Spleen (tissue), 11 donors: ENCODE measurements at regions not wholly inside any gene's neighbourhood (a gene's known extent, or its start where the extent isn't known, plus 50 kb on each side); places are given as distances from the start of the nearest gene placed in this dataset.

ENCODE experiments used
- DNase-seq: peaks from one replicate; pipeline ENCODE4 v3.0.0-alpha.2; 2020
- H3K27ac ChIP-seq, 8 donors: fragments of 200-600 bp; sonication (generic) in 7 of 8; 1 replicate in 4 of 8; 2 replicates in 4 of 8; pipeline versions ENCODE4 v1.5.0 to v1.8.0; 2016 to 2021; ENCODE audit warnings: inconsistent platforms in 4 of 8, mild to moderate bottlenecking in 4 of 8, moderate library complexity in 1 of 8
- H3K27me3 ChIP-seq, 7 donors: fragments of 200-600 bp; sonication (generic) in 6 of 7; replicated peaks in 1 of 7; 1 replicate in 4 of 7; 2 replicates in 3 of 7; pipeline versions ENCODE4 v1.5.0 to v1.8.0; 2016 to 2021; ENCODE audit warnings: inconsistent platforms in 3 of 7, mild to moderate bottlenecking in 1 of 7
- H3K36me3 ChIP-seq, 6 donors: fragments of 200-600 bp; sonication (generic) in 5 of 6; 1 replicate in 4 of 6; 2 replicates in 2 of 6; pipeline versions ENCODE4 v1.5.0 to v1.8.0; 2016 to 2021; ENCODE audit warnings: inconsistent platforms in 2 of 6
- H3K4me1 ChIP-seq, 6 donors: fragments of 200-600 bp; sonication (generic) in 5 of 6; 1 replicate in 3 of 6; 2 replicates in 3 of 6; pipeline versions ENCODE4 v1.5.0 to v1.8.0; 2016 to 2021; ENCODE audit warnings: inconsistent platforms in 3 of 6
- H3K4me3 ChIP-seq, 8 donors: fragments of 200-600 bp; sonication (generic) in 7 of 8; 1 replicate in 4 of 8; 2 replicates in 4 of 8; pipeline versions ENCODE4 v1.5.0 to v1.8.0; 2016 to 2021; ENCODE audit warnings: inconsistent platforms in 4 of 8, mild to moderate bottlenecking in 4 of 8, moderate library complexity in 2 of 8
- H3K9me3 ChIP-seq, 8 donors: fragments of 200-600 bp; sonication (generic) in 7 of 8; 1 replicate in 4 of 8; 2 replicates in 4 of 8; pipeline versions ENCODE4 v1.5.0 to v1.8.0; 2016 to 2021; ENCODE audit warnings: inconsistent platforms in 4 of 8
- POLR2A ChIP-seq, 3 donors: fragments of 450-650 bp; IDR thresholded peaks; one replicate each; pipeline ENCODE4 v1.5.1; 2017; ENCODE audit warnings: antibody characterized with exemption in 3 of 3, mild to moderate bottlenecking in 1 of 3
- POLR2AphosphoS5 ChIP-seq, 3 donors: sonication (generic); formaldehyde crosslinking; IDR thresholded peaks; one replicate each; pipeline ENCODE4 v1.5.1; 2017; ENCODE audit warnings: antibody characterized with exemption in 3 of 3
- WGBS, 5 donors: extraction: QIAGEN DNeasy Blood & Tissue Kit in 3 of 5; methylation state at CpG; one replicate each; pipeline versions ENCODE4 v1.1.5 to v1.1.7; 2013 to 2018; 5-methylcytosine and 5-hydroxymethylcytosine counted together
- intact Hi-C: fragments of 100-400 bp; cut with DNase I; formaldehyde crosslinking; loops from one replicate; pipeline ENCODE4 v1.15.0; 2023; ENCODE audit warnings: low total_unique reads
- TF ChIP-seq, protein P1 (sequence below), 11 experiments: fragments of 200-600 bp in 7 of 11; fragments of 450-650 bp in 4 of 11; sonication (generic) in 4 of 11; IDR thresholded peaks in 8 of 11; conservative IDR thresholded peaks in 3 of 11; 1 replicate in 7 of 11; 2 replicates in 4 of 11; pipeline versions ENCODE4 v1.4.0 to v1.8.0; 2016 to 2021; ENCODE audit warnings: antibody characterized with exemption in 11 of 11, inconsistent platforms in 4 of 11, mild to moderate bottlenecking in 1 of 11
- donor health status: healthy with polysubstance abuse.
- donor health status: DM: no; HTN: no; CAD: no; lungs with moderate emphysema.
- donor health status: DM: no; HTN: no; CAD: no.
- donor health status: Bipolar disorder and iron deficiency.
- donor health status: healthy.
- donor health status: DM: no; HTN: no; CAD: no.
- donor health status: DM: yes; HTN: yes; CAD: no.

DNA sequence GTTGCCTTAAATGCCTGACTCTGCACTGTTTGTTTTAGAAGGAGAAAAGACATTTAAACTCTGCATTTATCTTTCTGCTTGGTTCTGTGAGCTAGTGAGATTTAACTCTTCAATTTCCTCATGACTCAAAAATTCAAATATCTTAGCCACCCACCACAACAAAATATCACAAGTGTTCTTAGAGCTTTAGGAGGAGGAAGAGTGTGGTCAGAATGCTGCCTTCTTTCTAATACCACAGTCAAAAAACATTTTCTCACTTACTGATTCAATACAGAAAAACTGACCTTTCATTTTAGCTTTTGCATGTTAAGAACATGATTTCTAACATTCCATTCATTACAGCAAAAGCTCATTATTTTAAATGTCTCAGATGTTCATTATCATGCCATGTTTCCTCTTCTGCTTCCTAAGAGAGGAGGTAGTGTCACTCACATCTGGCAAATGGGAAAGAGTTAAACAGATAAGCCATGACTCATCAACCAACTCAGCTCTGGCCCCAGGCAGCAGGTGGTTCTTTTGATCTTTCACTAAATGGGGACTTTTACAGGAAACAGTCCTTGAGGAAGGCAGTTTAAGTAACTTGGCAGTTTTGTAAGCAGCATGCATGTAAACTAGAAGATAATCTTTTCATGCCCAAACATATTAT is 56.4 kb upstream of the RNU6-8 start:
- no peak overlapping the region for H3K27ac ChIP-seq

DNA sequence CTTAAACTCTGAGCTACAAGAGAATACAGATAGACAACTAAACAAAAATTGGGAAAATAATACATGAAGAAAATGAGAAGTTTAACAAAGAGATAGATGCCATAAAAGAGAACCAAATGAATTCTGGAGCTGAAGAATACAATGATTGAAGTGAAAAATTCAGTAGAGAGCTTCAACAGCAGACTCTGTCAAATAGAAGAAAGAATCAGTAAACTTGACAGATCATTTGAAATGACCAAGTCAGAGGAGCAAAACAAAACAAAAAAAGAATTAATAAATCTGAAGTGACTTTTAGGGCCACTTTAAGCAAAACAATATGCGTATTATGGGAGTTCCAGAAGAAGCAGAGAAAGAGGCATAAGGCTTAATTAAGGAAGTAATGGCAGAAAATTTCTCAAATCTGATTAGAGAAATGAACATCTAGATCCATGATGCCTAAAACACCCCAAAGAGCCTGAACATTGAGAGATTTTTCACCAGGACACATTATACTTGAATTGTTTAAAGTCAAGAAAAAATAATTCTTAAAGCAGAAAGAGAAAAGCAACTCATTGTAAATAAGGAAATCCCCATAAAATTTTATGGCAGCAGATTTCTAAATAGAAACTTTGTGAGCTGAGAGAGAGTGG is 61.0 kb upstream of the RNU6-8 start:
- peaks cover 4 to 43% (median 27%) of the 10 kb centered on the region in 8 donors for H3K9me3 ChIP-seq
- TF ChIP-seq POLR2AphosphoS5 (IDR thresholded peaks at IDR 0.05), result no peak
- TF ChIP-seq, protein P1, sequence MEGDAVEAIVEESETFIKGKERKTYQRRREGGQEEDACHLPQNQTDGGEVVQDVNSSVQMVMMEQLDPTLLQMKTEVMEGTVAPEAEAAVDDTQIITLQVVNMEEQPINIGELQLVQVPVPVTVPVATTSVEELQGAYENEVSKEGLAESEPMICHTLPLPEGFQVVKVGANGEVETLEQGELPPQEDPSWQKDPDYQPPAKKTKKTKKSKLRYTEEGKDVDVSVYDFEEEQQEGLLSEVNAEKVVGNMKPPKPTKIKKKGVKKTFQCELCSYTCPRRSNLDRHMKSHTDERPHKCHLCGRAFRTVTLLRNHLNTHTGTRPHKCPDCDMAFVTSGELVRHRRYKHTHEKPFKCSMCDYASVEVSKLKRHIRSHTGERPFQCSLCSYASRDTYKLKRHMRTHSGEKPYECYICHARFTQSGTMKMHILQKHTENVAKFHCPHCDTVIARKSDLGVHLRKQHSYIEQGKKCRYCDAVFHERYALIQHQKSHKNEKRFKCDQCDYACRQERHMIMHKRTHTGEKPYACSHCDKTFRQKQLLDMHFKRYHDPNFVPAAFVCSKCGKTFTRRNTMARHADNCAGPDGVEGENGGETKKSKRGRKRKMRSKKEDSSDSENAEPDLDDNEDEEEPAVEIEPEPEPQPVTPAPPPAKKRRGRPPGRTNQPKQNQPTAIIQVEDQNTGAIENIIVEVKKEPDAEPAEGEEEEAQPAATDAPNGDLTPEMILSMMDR (IDR thresholded peaks at IDR 0.05 in 8 of 11, conservative IDR thresholded peaks at IDR 0.05 in 3 of 11), result no peak
- no peak for TF ChIP-seq POLR2A (IDR thresholded peaks at IDR 0.05)
- 26 to 98% (median 93%) methylated on average over 1 of the region's 1 CpG for WGBS, 5 donors
- H3K27me3 ChIP-seq, result no peaks in the 10 kb centered on the region
- peaks cover 0 to 9% (median 5%) of the 10 kb centered on the region in 6 donors for H3K4me1 ChIP-seq
- no peak for DNase-seq
- no peaks in the 10 kb centered on the region for H3K36me3 ChIP-seq
- H3K4me3 ChIP-seq, result no peak overlapping the region
- no peak overlapping the region for H3K27ac ChIP-seq
- intact Hi-C loops, result no loop called here

More for the DNA sequence above, 56.4 kb upstream of the RNU6-8 start:
- peaks cover 0 to 19% (median 16%) of the 10 kb centered on the region in 8 donors for H3K9me3 ChIP-seq
- no peaks in the 10 kb centered on the region for H3K36me3 ChIP-seq
- DNase-seq, result no peak
- no peaks in the 10 kb centered on the region for H3K27me3 ChIP-seq
- H3K4me1 ChIP-seq, result peaks cover 0 to 18% (median 5%) of the 10 kb centered on the region in 6 donors
- intact Hi-C loops, result no loop called here
- H3K4me3 ChIP-seq, result no peak overlapping the region
- no peak for TF ChIP-seq POLR2A (IDR thresholded peaks at IDR 0.05)
- TF ChIP-seq, protein P1 (IDR thresholded peaks at IDR 0.05 in 8 of 11, conservative IDR thresholded peaks at IDR 0.05 in 3 of 11), result no peak
- TF ChIP-seq POLR2AphosphoS5 (IDR thresholded peaks at IDR 0.05), result no peak

DNA sequence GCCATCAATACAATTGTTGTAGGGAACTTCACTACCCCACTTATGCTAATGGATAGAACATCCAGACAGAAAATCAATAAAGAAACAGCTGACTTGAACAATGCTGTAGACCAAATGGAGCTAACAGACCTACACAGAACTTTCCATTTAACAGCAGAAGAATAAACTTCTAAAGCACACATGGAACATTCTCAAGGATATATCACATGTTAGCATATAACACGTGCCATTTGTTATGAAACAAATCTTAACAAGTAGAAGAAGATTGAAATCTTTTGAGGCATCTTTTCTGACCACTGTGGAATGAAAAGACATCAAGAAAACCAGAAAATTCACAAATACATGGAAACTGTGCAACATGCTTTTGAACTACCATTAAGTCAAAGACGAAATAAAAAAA is 62.5 kb upstream of the RNU6-8 start:
- peaks cover 4 to 43% (median 27%) of the 10 kb centered on the region in 8 donors for H3K9me3 ChIP-seq
- TF ChIP-seq, protein P1 (IDR thresholded peaks at IDR 0.05 in 8 of 11, conservative IDR thresholded peaks at IDR 0.05 in 3 of 11), result no peak
- no peak for TF ChIP-seq POLR2AphosphoS5 (IDR thresholded peaks at IDR 0.05)
- no peak for TF ChIP-seq POLR2A (IDR thresholded peaks at IDR 0.05)
- no peak overlapping the region for H3K27ac ChIP-seq
- DNase-seq, result no peak
- no peaks in the 10 kb centered on the region for H3K36me3 ChIP-seq
- intact Hi-C loops, result no loop called here
- no peak overlapping the region for H3K4me3 ChIP-seq
- 76 to 95% (median 84%) methylated on average over 2 of the region's 2 CpGs for WGBS, 5 donors
- no peaks in the 10 kb centered on the region for H3K4me1 ChIP-seq
- H3K27me3 ChIP-seq, result no peaks in the 10 kb centered on the region

DNA sequence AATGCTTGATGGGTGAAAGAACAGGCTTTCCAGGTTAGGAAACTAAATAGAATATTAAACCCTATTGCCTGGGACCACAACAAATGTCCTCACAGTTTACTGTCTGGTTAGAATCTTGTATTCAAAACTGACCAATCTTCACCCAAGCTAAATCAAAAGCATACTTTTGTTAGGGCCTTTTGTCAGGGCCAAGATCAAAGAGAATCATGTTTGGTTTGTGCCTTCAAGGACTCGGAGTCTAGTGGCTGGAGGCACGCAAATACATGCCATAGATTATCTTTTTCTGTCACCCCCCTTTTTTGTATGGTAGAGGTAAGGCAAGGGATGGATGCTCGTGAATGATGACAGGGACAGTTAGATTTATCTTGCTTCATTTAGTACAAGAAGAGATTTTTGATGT is 51.1 kb upstream of the AKAP6 start:
- Histone ChIP-seq H3K4me3 (no peak overlapping the region), H3K27me3 (peaks cover 0 to 4% (median 0%) of the 10 kb centered on the region in 7 donors), H3K36me3 (no peaks in the 10 kb centered on the region), H3K27ac (no peak overlapping the region), H3K4me1 (no peaks in the 10 kb centered on the region), H3K9me3 (peaks cover 0 to 22% (median 4%) of the 10 kb centered on the region in 8 donors)
- 81 to 92% (median 85%) methylated on average over 3 of the region's 3 CpGs for WGBS, 5 donors
- DNase-seq, result no peak
- intact Hi-C loops, result no loop called here
- no peak for TF ChIP-seq POLR2A (IDR thresholded peaks at IDR 0.05)
- TF ChIP-seq POLR2AphosphoS5 (IDR thresholded peaks at IDR 0.05), result no peak
- TF ChIP-seq, protein P1 (IDR thresholded peaks at IDR 0.05 in 8 of 11, conservative IDR thresholded peaks at IDR 0.05 in 3 of 11), result no peak
